Panc1 (cell line): ENCODE measurements at regions not wholly inside any gene's neighbourhood (a gene's known extent, or its start where the extent isn't known, plus 50 kb on each side); places are given as distances from the start of the nearest gene placed in this dataset.

Experiments used
- CTCF ChIP-seq: fragments of 450-650 bp; IDR thresholded peaks from 2 replicates; pipeline ENCODE4 v1.5.1; 2017; ENCODE audit warnings: mild to moderate bottlenecking
- POLR2AphosphoS5 ChIP-seq: IDR thresholded peaks from 2 replicates; pipeline ENCODE4 v1.6.1; 2012; ENCODE audit warnings: mild to moderate bottlenecking, low read depth, low read length, moderate library complexity
- REST ChIP-seq, 2 experiments: IDR thresholded peaks; 2 replicates each; pipeline ENCODE4 v1.6.1; 2011 to 2012; ENCODE audit warnings: low read depth in 2 of 2, control low read depth in 1 of 2, low read length in 1 of 2, mild to moderate bottlenecking in 1 of 2, moderate library complexity in 1 of 2; ENCODE audit not compliant: insufficient read depth in 1 of 2
- SIN3A ChIP-seq: IDR thresholded peaks from 2 replicates; pipeline ENCODE4 v1.6.1; 2012; ENCODE audit warnings: low read depth, mild to moderate bottlenecking, low read length, moderate library complexity, borderline replicate concordance; ENCODE audit not compliant: insufficient read depth
- TCF7L2 ChIP-seq: IDR thresholded peaks from 2 replicates; pipeline ENCODE4 v1.6.1; 2011; ENCODE audit warnings: mild to moderate bottlenecking, low read depth, low read length, inconsistent platforms

- TF ChIP-seq POLR2AphosphoS5 (no peak), CTCF (no peak), SIN3A (no peak), TCF7L2 (no peak), REST (IDR thresholded peaks at IDR 0.05; ENCODE audit: insufficient read depth in 1 of 2, low read depth in 2 of 2, low read length in 1 of 2) (no peak)
Observed at GRCh38 chr18:22499421-22499820, 81.7 kb upstream of the CTAGE1 start.
